BJ (cell line): ENCODE measurements at regions not wholly inside any gene's neighbourhood (a gene's known extent, or its start where the extent isn't known, plus 50 kb on each side); places are given as distances from the start of the nearest gene placed in this dataset.

Experiments used
- CTCF ChIA-PET: fragments of 350-600 bp; formaldehyde crosslinking; extraction: SDS; loops from one replicate; lab custom pipeline; 2021; ENCODE audit warnings: antibody characterized with exemption, inconsistent platforms; lab: Yijun Ruan, JAX
- POLR2A ChIA-PET: fragments of 300-600 bp; sonication (Branson Sonifier 250); formaldehyde crosslinking; extraction: SDS; loops from one replicate; lab custom pipeline; 2021; ENCODE audit warnings: antibody characterized with exemption; lab: Charles Lee
- DNase-seq: peaks from one replicate; pipeline ENCODE4 v3.0.0-alpha.2; 2011; ENCODE audit warnings: low read depth
- H3K27me3 ChIP-seq: 2 replicates; pipeline ENCODE4 v1.6.0; 2011; ENCODE audit warnings: low read length; ENCODE audit not compliant: control insufficient read depth, insufficient read depth
- H3K36me3 ChIP-seq: 2 replicates; pipeline ENCODE4 v1.5.1; 2011; ENCODE audit warnings: low read length; ENCODE audit not compliant: control insufficient read depth, insufficient read depth
- H3K4me3 ChIP-seq: 2 replicates; pipeline ENCODE4 v1.5.1; 2011; ENCODE audit warnings: low read depth, mild to moderate bottlenecking, control low read depth, low read length
- TF ChIP-seq, protein P1 (sequence below): IDR thresholded peaks from 2 replicates; pipeline ENCODE4 v1.5.1; 2011; ENCODE audit warnings: low read depth, mild to moderate bottlenecking, control low read depth, inconsistent platforms, low read length, moderate library complexity; ENCODE audit not compliant: insufficient read depth

DNA sequence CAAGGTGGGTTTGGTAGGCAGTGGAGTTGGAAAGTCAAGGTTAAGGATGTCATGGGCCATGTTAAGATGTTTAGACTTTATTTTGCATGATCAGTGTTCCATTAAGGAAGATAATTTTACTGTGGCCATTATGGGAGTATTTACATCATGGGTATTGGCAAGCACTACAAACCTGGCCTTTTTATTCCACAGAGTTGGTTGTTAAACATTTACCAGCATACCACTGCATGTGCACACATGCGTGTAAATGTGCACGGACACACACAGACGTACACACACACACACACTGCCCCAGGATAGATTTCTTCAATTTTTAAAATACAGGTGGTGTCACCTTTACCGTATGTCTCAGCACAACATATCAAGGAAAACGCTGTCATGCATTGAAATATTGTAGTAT, 51.4 kb upstream of the ITGA6 start:
- CTCF ChIA-PET: interaction anchor here (0.6 kb wide), 1 partner anchor 9 kb away, joined by 3 read pairs; no protein-coding TSS in a partner anchor
- TF ChIP-seq, protein P1, sequence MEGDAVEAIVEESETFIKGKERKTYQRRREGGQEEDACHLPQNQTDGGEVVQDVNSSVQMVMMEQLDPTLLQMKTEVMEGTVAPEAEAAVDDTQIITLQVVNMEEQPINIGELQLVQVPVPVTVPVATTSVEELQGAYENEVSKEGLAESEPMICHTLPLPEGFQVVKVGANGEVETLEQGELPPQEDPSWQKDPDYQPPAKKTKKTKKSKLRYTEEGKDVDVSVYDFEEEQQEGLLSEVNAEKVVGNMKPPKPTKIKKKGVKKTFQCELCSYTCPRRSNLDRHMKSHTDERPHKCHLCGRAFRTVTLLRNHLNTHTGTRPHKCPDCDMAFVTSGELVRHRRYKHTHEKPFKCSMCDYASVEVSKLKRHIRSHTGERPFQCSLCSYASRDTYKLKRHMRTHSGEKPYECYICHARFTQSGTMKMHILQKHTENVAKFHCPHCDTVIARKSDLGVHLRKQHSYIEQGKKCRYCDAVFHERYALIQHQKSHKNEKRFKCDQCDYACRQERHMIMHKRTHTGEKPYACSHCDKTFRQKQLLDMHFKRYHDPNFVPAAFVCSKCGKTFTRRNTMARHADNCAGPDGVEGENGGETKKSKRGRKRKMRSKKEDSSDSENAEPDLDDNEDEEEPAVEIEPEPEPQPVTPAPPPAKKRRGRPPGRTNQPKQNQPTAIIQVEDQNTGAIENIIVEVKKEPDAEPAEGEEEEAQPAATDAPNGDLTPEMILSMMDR: no peak
- no peak overlapping the region for H3K4me3 ChIP-seq
- no peak for DNase-seq
- H3K36me3 ChIP-seq: no peaks in the 10 kb centered on the region
- no peaks in the 10 kb centered on the region for H3K27me3 ChIP-seq
- POLR2A ChIA-PET: no interaction called here

DNA sequence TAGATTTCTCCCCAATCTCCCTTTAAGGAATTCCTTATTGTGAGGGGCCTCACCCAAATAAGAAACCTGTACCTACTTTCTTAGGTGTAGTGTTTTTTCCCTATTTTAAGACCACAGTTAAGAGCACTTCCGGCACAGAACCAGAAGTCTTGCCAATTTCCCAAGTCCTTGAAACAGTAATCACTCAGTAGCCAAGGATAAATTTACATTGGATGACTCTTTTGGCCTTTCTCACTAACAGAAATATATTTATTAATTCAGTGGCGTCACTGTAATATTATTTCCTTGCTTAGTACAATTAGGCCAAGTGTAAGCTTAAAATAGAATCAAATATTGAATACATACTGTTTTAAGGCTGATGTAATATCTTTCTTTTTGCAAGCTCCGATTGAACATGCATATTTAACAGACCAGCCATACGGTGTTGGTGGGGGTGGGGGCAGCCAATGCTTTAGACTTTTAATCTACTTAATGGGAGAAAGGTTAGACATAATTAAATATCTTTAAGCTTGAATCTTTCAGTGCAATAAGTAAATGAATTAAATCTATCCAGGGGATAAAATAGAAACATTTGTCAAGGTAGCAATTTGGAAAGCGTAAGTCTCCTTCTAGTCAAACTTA, 50.8 kb upstream of the ITGA6 start:
- DNase-seq: no peak
- Histone ChIP-seq H3K36me3 (no peaks in the 10 kb centered on the region), H3K27me3 (no peaks in the 10 kb centered on the region), H3K4me3 (no peak overlapping the region)
- TF ChIP-seq, protein P1: no peak
- ChIA-PET POLR2A (no interaction called here), CTCF (no interaction called here)

DNA sequence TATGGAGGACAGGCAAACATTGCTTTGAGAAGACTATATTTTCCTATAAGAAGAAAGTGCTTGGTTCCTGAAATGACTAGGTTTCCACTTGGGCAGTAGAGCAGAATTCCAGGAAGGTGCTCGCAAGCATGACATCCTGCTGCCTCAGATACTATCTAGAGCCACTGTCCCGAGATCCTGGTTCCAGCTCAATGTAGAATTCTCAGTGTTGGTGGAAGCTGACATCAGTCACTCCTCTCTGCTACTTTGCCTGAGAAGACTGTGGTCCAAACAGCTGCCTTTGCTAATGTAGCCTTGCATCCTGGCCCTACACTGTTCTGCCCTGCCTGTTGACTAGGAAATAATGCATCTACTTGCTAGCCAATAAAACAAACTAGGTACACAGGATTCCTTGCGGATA, 50.0 kb upstream of the ITGA6 start:
- no peak overlapping the region for H3K4me3 ChIP-seq
- CTCF ChIA-PET: no interaction called here
- TF ChIP-seq, protein P1: no peak
- POLR2A ChIA-PET: no interaction called here
- DNase-seq: no peak
- H3K36me3 ChIP-seq: no peaks in the 10 kb centered on the region
- no peaks in the 10 kb centered on the region for H3K27me3 ChIP-seq
